GM23248 (cell line): ENCODE measurements at regions not wholly inside any gene's neighbourhood (a gene's known extent, or its start where the extent isn't known, plus 50 kb on each side); places are given as distances from the start of the nearest gene placed in this dataset.

Experiments used
- DNase-seq: peaks from one replicate; pipeline ENCODE4 v3.0.0-alpha.2; 2015
- H2AFZ ChIP-seq: fragments of 200-600 bp; sonication (generic); 2 replicates; pipeline ENCODE4 v1.6.1; 2016; ENCODE audit warnings: antibody characterized with exemption
- H3F3A ChIP-seq: fragments of 200-600 bp; sonication (generic); 2 replicates; pipeline ENCODE4 v1.6.1; 2016; ENCODE audit warnings: mild to moderate bottlenecking, antibody characterized with exemption, mixed run types; ENCODE audit not compliant: insufficient read depth
- H3K27ac ChIP-seq: fragments of 200-600 bp; sonication (generic); 2 replicates; pipeline ENCODE4 v1.5.1; 2016; ENCODE audit warnings: mild to moderate bottlenecking
- H3K27me3 ChIP-seq: fragments of 200-600 bp; sonication (generic); replicated peaks from 2 replicates; pipeline ENCODE4 v1.6.1; 2016; ENCODE audit warnings: mild to moderate bottlenecking; ENCODE audit not compliant: insufficient read depth
- H3K36me3 ChIP-seq: fragments of 200-600 bp; sonication (generic); 2 replicates; pipeline ENCODE4 v1.6.1; 2016; ENCODE audit warnings: low read depth, mild to moderate bottlenecking
- H3K4me1 ChIP-seq: fragments of 200-600 bp; sonication (generic); 2 replicates; pipeline ENCODE4 v1.6.1; 2016; ENCODE audit warnings: mild to moderate bottlenecking; ENCODE audit not compliant: insufficient read depth
- H3K4me2 ChIP-seq: fragments of 200-600 bp; sonication (generic); one replicate; pipeline ENCODE4 v1.6.1; 2016; ENCODE audit warnings: mild to moderate bottlenecking; ENCODE audit not compliant: unreplicated experiment
- H3K4me3 ChIP-seq: fragments of 200-600 bp; sonication (generic); 2 replicates; pipeline ENCODE4 v1.5.1; 2016; ENCODE audit warnings: mild to moderate bottlenecking
- H3K79me2 ChIP-seq: fragments of 200-600 bp; sonication (generic); 2 replicates; pipeline ENCODE4 v1.6.1; 2016; ENCODE audit warnings: mild to moderate bottlenecking; ENCODE audit not compliant: insufficient read depth
- H3K9ac ChIP-seq: fragments of 200-600 bp; sonication (generic); 2 replicates; pipeline ENCODE4 v1.6.1; 2016; ENCODE audit warnings: mild to moderate bottlenecking
- H3K9me2 ChIP-seq: fragments of 200-600 bp; sonication (generic); 2 replicates; pipeline ENCODE4 v1.6.1; 2016; ENCODE audit warnings: mixed run types, mild to moderate bottlenecking, moderate library complexity; ENCODE audit not compliant: insufficient read depth
- H3K9me3 ChIP-seq: fragments of 200-600 bp; sonication (generic); one replicate; pipeline ENCODE4 v1.6.1; 2017; ENCODE audit warnings: low read depth
- H4K20me1 ChIP-seq: fragments of 200-600 bp; sonication (generic); 2 replicates; pipeline ENCODE4 v1.6.0; 2016; ENCODE audit not compliant: insufficient read depth
- EZH2 ChIP-seq: fragments of 200-600 bp; sonication (generic); IDR thresholded peaks from 2 replicates; pipeline ENCODE4 v1.6.1; 2018; ENCODE audit warnings: antibody characterized with exemption, mild to moderate bottlenecking; ENCODE audit not compliant: insufficient read depth, poor library complexity, severe bottlenecking
- EZH2phosphoT487 ChIP-seq: fragments of 200-600 bp; sonication (generic); IDR thresholded peaks from 2 replicates; pipeline ENCODE4 v1.6.1; 2018; ENCODE audit warnings: antibody characterized with exemption, moderate library complexity, mild to moderate bottlenecking, low read depth; ENCODE audit not compliant: insufficient read depth
- WGBS, 2 experiments: methylation state at CpG; one replicate each; pipeline ENCODE4 v1.1.6; 2015 to 2017; ENCODE audit warnings: low lambda C conversion rate in 2 of 2, low coverage in 1 of 2; ENCODE audit errors: missing lambda C conversion rate in 2 of 2; 5-methylcytosine and 5-hydroxymethylcytosine counted together
- in situ Hi-C: fragments of 300-500 bp; cut with MboI; formaldehyde crosslinking; loops from 2 replicates; pipeline ENCODE4 v1.15.0; 2020

DNA sequence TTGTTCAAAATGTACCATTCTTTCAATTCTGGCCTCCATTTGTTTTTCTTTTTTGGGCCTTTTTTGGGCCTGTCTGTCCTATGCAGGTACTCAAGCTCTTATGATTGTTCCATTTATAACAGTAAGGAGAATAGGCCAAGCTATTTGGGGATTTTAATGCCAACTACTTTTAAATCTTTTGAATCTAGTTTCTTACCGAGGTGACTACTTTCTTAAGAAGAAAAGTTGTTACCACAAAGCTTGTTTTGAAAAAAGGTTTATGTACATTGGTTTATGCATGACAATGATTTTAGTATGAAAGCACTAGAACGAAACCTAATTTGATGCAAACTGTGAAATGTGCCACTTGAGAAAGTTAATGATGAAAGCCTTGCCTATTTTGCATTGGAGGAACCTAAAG is 98.3 kb upstream of the MTHFD1L start:
- no peak for TF ChIP-seq EZH2phosphoT487
- no peak for TF ChIP-seq EZH2
- Histone ChIP-seq H3K4me3 (peak overlapping the region; percentile 49), H3K9me2 (no peaks in the 10 kb centered on the region), H3F3A (no peaks in the 10 kb centered on the region), H3K79me2 (no peaks in the 10 kb centered on the region), H3K4me2 (peak overlapping the region; percentile 54), H3K27me3 (no peaks in the 10 kb centered on the region), H3K4me1 (peaks cover 11% of the 10 kb centered on the region), H3K9me3 (no peaks in the 10 kb centered on the region), H2AFZ (peak overlapping the region; percentile 87), H3K9ac (no peak overlapping the region), H3K36me3 (no peaks in the 10 kb centered on the region), H3K27ac (no peak overlapping the region), H4K20me1 (no peaks in the 10 kb centered on the region)
- 23 to 27% methylated on average over 2 of the region's 2 CpGs for WGBS, 2 experiments
- DNase-seq: no peak
- in situ Hi-C loops: no loop called here

DNA sequence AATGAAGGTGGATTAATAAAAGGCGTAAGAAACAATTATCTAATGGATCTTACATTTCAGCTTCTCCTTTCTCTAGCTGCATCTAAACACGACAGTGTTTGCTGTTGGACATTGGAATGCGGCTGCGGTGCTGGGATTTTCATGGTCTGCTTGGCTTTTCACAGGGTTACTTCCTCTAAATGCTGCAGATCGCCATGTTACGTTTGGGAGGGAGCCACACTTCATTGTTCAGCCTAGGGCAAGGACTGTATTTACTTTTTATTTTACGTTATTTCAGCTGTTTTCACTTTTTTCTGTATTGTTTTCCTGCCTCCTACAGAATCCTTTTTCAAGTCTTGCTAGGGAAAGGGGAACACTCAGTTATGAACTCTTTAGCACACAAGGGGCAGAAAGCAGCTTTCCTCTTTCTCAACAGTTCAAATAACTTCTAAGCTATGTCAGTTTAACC is 97.9 kb upstream of the MTHFD1L start:
- no peak for TF ChIP-seq EZH2phosphoT487
- TF ChIP-seq EZH2: no peak
- H3K4me2 ChIP-seq: peak overlapping the region; percentile 54
- in situ Hi-C loops: no loop called here

DNA sequence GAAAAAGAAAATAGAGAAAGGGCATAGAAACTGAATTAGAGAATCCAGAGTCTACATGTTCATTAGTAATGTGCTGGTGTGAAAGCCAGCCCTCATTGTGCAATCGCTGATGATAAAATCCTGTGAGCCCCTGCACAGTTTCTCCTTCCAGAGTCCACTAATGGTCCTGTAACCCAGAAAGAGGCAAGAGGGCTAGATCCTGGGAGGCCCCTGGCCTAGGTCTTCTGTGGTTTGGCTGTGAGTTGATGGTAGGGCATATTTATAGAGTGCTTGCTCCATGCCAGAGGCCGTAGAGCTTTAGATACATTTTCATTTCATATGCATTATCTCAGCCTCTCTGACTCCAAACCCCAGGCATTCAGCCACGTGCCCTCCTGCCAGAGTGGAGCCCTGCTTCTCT is 94.9 kb upstream of the MTHFD1L start:
- Histone ChIP-seq H3F3A (no peaks in the 10 kb centered on the region), H3K4me3 (no peak overlapping the region), H3K9me3 (peaks cover 5% of the 10 kb centered on the region), H3K4me2 (no peak overlapping the region), H3K36me3 (no peaks in the 10 kb centered on the region), H3K9ac (no peak overlapping the region), H3K27me3 (no peaks in the 10 kb centered on the region), H4K20me1 (no peaks in the 10 kb centered on the region), H3K27ac (no peak overlapping the region), H3K9me2 (no peaks in the 10 kb centered on the region), H3K79me2 (no peaks in the 10 kb centered on the region), H2AFZ (no peak overlapping the region), H3K4me1 (peaks cover 11% of the 10 kb centered on the region)
- TF ChIP-seq EZH2 (no peak), EZH2phosphoT487 (no peak)
- 65 to 66% methylated on average over 3 of the region's 3 CpGs for WGBS, 2 experiments
- in situ Hi-C loops: no loop called here
- peak; percentile 14 for DNase-seq

More for the DNA sequence above, 97.9 kb upstream of the MTHFD1L start:
- Histone ChIP-seq H3K4me1 (peaks cover 11% of the 10 kb centered on the region), H4K20me1 (no peaks in the 10 kb centered on the region), H3K79me2 (no peaks in the 10 kb centered on the region), H3K9ac (no peak overlapping the region), H3K9me2 (no peaks in the 10 kb centered on the region), H3F3A (no peaks in the 10 kb centered on the region), H3K9me3 (no peaks in the 10 kb centered on the region), H3K27me3 (no peaks in the 10 kb centered on the region), H3K27ac (no peak overlapping the region), H2AFZ (peak overlapping the region; percentile 87), H3K4me3 (peak overlapping the region; percentile 49), H3K36me3 (no peaks in the 10 kb centered on the region)
- peak; percentile 36 for DNase-seq
- WGBS, 2 experiments: 18 to 22% methylated on average over 7 of the region's 7 CpGs

DNA sequence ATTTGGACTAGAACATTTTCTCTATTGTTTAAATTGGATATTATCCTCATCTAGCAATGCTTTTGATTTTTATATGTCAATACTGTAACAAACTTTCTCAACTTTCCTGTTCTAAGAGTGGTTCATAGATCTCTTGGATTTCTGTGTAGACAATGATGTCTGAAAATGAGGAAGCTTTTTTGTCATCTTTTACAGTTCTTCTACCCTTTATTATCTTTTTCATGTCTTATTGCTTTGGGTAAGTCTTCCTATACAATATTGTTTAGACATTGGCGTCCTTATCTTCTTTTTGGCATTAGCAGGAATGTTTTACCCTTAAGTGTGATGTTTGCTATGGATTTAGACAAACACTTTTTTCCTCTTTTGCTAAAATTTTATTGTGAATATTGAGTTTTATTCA is 91.5 kb upstream of the MTHFD1L start:
- no peak overlapping the region for H3K4me2 ChIP-seq
- no peaks in the 10 kb centered on the region for H3K4me1 ChIP-seq
- H3K79me2 ChIP-seq: no peaks in the 10 kb centered on the region
- H3K9ac ChIP-seq: no peak overlapping the region
- peaks cover 5% of the 10 kb centered on the region for H3K9me3 ChIP-seq
- no peak for TF ChIP-seq EZH2
- TF ChIP-seq EZH2phosphoT487: no peak
- 45 to 59% methylated on average over 1 of the region's 1 CpG for WGBS, 2 experiments
- H3K27ac ChIP-seq: no peak overlapping the region
- no peaks in the 10 kb centered on the region for H3K36me3 ChIP-seq
- no peaks in the 10 kb centered on the region for H3K9me2 ChIP-seq
- no peaks in the 10 kb centered on the region for H3K27me3 ChIP-seq
- no peak overlapping the region for H3K4me3 ChIP-seq
- no peak for DNase-seq
- no peaks in the 10 kb centered on the region for H3F3A ChIP-seq
- no peak overlapping the region for H2AFZ ChIP-seq
- in situ Hi-C loops: no loop called here
- H4K20me1 ChIP-seq: no peaks in the 10 kb centered on the region

DNA sequence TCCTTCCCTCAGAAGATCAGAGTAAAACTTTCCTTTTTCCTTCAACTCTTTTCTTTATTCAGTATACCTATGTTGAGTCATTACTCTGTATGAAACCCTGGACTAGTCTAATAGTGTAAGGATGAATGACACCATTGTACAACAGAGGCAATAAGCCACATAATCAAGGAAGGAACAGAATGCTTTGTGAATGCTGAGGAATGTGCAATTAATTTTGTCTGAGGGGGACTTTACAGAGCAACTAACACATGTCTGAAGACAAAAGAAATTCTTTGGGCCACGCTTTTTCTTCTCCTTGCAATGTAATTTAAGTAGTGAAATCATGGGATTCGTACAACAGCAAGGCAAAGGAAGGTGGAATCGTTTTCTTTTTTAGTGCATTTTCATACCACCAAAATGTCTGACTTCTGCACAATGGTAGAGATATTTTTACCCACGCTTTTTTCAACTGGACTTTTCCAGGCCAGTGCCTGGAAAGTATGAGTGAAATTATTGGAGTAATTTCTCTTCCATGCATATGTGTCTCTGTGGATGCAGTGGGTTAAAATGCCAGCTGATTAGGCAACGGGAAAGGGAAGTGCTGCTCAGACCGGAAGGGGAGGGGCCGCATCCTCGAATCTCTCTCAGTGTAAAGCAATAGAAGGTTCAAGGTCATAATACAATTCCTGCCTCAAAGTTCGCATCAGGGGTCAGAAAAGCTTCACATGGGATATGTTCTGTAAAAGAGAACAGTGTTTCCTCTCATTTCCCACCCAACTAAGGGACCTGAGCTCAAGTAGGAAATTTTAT is 89.9 kb upstream of the MTHFD1L start:
- in situ Hi-C loops: no loop called here
- WGBS, 2 experiments: 42 to 48% methylated on average over 9 of the region's 9 CpGs
- Histone ChIP-seq H3K36me3 (no peaks in the 10 kb centered on the region), H3K4me2 (no peak overlapping the region), H2AFZ (no peak overlapping the region), H3K9me2 (no peaks in the 10 kb centered on the region), H3K9ac (no peak overlapping the region), H4K20me1 (no peaks in the 10 kb centered on the region), H3K9me3 (peaks cover 5% of the 10 kb centered on the region), H3K27ac (no peak overlapping the region), H3K4me3 (no peak overlapping the region), H3K27me3 (no peaks in the 10 kb centered on the region), H3K79me2 (no peaks in the 10 kb centered on the region), H3K4me1 (no peaks in the 10 kb centered on the region), H3F3A (no peaks in the 10 kb centered on the region)
- TF ChIP-seq EZH2phosphoT487 (no peak), EZH2 (no peak)
- DNase-seq: no peak
